Activated CD4-positive, alpha-beta T cell treated with anti-CD3 and anti-CD28 coated beads, Interleukin-2, amount 10 ng/mL, durations not matched to agents 7 days and 5 days (primary cell): ENCODE measurements at regions not wholly inside any gene's neighbourhood (a gene's known extent, or its start where the extent isn't known, plus 50 kb on each side); places are given as distances from the start of the nearest gene placed in this dataset.

ENCODE experiments used
- CTCF ChIA-PET: fragments of 350-600 bp; sonication (Branson Sonifier 250); formaldehyde crosslinking; loops from one replicate; lab custom pipeline; 2021; ENCODE audit warnings: antibody characterized with exemption; lab: Charles Lee
- POLR2A ChIA-PET: fragments of 350-600 bp; sonication (Branson Sonifier 250); formaldehyde crosslinking; loops from one replicate; lab custom pipeline; 2021; ENCODE audit warnings: antibody characterized with exemption; lab: Charles Lee
- DNase-seq: peaks from one replicate; pipeline ENCODE4 v3.0.0-alpha.2; 2020
- H3K27ac Mint-ChIP-seq: one replicate; pipeline ENCODE4 v1.8.0; 2021; ENCODE audit warnings: mild to moderate bottlenecking, moderate library complexity, mixed read lengths
- H3K27me3 Mint-ChIP-seq: one replicate; pipeline ENCODE4 v1.8.0; 2021; ENCODE audit warnings: mixed read lengths
- H3K36me3 Mint-ChIP-seq: one replicate; pipeline ENCODE4 v1.8.0; 2021; ENCODE audit warnings: low read depth, mixed read lengths
- H3K4me1 Mint-ChIP-seq: one replicate; pipeline ENCODE4 v1.8.0; 2021; ENCODE audit warnings: mixed read lengths
- H3K4me3 Mint-ChIP-seq: one replicate; pipeline ENCODE4 v1.8.0; 2021; ENCODE audit warnings: mild to moderate bottlenecking, moderate library complexity, mixed read lengths
- H3K9me3 Mint-ChIP-seq: one replicate; pipeline ENCODE4 v1.8.0; 2021; ENCODE audit warnings: mixed read lengths

DNA sequence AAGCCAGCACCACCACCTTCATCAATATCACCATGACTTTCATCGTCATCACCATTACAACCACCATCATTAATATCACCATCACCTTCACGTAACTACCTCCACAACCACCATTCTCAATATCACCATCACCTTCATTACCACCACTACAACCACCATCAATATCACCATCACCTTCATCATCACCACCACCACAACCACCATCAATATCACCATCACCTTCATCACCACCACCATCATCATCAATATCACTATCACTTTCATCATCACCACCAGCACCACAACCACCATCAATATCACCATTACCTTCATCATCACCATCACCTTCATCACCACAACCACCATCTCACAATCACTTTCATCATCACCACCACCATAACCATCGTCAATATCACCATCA lies 225.3 kb upstream of the SULF2 start:
- no peak for DNase-seq
- H3K4me3 Mint-ChIP-seq: no peak overlapping the region
- POLR2A ChIA-PET: no interaction called here
- H3K36me3 Mint-ChIP-seq: no peaks in the 10 kb centered on the region
- H3K9me3 Mint-ChIP-seq: peaks cover 13% of the 10 kb centered on the region
- H3K27ac Mint-ChIP-seq: no peak overlapping the region
- no peaks in the 10 kb centered on the region for H3K27me3 Mint-ChIP-seq
- H3K4me1 Mint-ChIP-seq: no peaks in the 10 kb centered on the region
- CTCF ChIA-PET: no interaction called here

GRCh38 chr20:48008850-48009515 lies 223.7 kb upstream of the SULF2 start:
- no peak for DNase-seq
- Mint-ChIP-seq H3K36me3 (no peaks in the 10 kb centered on the region), H3K4me3 (no peak overlapping the region), H3K27ac (no peak overlapping the region), H3K9me3 (peaks cover 13% of the 10 kb centered on the region), H3K4me1 (no peaks in the 10 kb centered on the region), H3K27me3 (no peaks in the 10 kb centered on the region)
- ChIA-PET CTCF (no interaction called here), POLR2A (no interaction called here)

GRCh38 chr20:48007351-48007750 lies 222.1 kb upstream of the SULF2 start:
- Mint-ChIP-seq H3K9me3 (peaks cover 12% of the 10 kb centered on the region), H3K36me3 (no peaks in the 10 kb centered on the region)
- CTCF ChIA-PET: no interaction called here

DNA sequence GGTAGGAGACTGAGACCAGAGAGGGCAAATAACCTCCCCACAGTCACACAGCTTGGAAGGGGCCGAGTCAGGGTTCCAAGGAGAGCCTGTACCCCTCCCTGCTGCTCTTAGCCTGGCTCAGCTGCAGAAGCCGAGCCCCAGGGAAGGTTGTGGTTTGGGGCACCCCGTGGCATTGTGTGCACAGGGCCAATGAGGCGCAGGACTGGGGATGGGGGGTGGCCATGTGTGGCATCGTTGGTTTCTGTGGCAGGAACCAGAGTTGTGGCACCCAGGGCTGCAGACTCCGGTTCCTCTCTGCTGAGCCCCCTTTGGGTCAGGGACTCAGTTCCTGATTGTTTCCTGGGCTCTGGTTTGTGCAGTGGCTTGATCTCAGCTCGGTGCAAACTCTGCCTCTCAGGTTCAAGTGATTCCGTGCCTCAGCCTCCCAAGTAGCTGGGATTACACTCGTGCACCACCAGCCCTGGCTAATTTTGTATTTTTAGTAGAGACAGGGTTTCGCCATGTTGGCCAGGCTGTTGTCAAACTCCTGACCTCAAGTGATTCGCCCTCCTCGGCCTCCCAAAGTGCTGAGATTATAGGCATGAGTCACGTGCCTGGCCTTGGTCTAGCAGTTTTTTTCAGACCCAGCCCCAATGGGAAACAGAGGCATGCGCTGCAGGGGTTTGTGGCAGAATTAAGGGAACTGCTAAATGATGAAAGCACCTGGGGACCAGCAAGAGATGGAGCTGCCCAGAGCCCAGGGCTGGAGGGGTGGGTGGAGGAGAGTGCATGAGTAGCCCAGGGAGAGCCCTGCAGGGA lies 221.0 kb upstream of the SULF2 start:
- no peaks in the 10 kb centered on the region for H3K36me3 Mint-ChIP-seq
- H3K4me1 Mint-ChIP-seq: peaks cover 2% of the 10 kb centered on the region
- ChIA-PET CTCF (no interaction called here), POLR2A (no interaction called here)
- no peaks in the 10 kb centered on the region for H3K27me3 Mint-ChIP-seq
- DNase-seq: no peak
- peaks cover 8% of the 10 kb centered on the region for H3K9me3 Mint-ChIP-seq
- H3K27ac Mint-ChIP-seq: no peak overlapping the region
- no peak overlapping the region for H3K4me3 Mint-ChIP-seq

More at GRCh38 chr20:48007351-48007750, 222.1 kb upstream of the SULF2 start:
- peaks cover 2% of the 10 kb centered on the region for H3K4me1 Mint-ChIP-seq
- H3K4me3 Mint-ChIP-seq: no peak overlapping the region
- POLR2A ChIA-PET: no interaction called here
- no peaks in the 10 kb centered on the region for H3K27me3 Mint-ChIP-seq
- no peak overlapping the region for H3K27ac Mint-ChIP-seq
- DNase-seq: no peak

GRCh38 chr20:48003021-48003420 lies 217.7 kb upstream of the SULF2 start:
- Mint-ChIP-seq H3K4me3 (no peak overlapping the region), H3K27me3 (no peaks in the 10 kb centered on the region), H3K36me3 (no peaks in the 10 kb centered on the region), H3K4me1 (peaks cover 2% of the 10 kb centered on the region), H3K9me3 (peaks cover 6% of the 10 kb centered on the region), H3K27ac (no peak overlapping the region)
- DNase-seq: no peak
- POLR2A ChIA-PET: no interaction called here
- CTCF ChIA-PET: no interaction called here

DNA sequence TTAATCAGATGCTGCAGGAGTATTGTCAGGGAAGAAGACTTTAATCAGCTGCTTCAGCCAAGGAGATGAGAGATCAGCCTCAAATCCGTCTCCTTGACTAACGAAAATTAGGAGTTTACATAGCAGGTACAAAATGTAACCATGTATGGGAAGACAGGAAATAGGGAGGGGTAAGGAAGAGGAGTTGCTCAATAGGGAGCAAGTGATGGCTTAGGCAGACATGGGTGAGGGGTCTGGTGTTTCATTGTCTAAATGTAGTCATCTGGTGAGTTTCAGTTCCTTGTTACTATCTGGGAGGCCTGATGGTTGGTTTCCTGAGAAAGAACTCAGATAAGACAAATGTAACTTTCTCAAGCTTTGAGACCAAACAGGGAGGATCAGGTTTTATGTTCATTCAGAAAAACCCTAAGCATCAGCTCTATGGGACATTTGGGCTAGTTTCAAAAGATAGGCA lies 217.3 kb upstream of the SULF2 start:
- CTCF ChIA-PET: no interaction called here
- DNase-seq: no peak
- no peaks in the 10 kb centered on the region for H3K27me3 Mint-ChIP-seq
- H3K27ac Mint-ChIP-seq: no peak overlapping the region
- H3K4me1 Mint-ChIP-seq: peaks cover 2% of the 10 kb centered on the region
- H3K4me3 Mint-ChIP-seq: no peak overlapping the region
- no peaks in the 10 kb centered on the region for H3K36me3 Mint-ChIP-seq
- POLR2A ChIA-PET: no interaction called here
- H3K9me3 Mint-ChIP-seq: peaks cover 3% of the 10 kb centered on the region

DNA sequence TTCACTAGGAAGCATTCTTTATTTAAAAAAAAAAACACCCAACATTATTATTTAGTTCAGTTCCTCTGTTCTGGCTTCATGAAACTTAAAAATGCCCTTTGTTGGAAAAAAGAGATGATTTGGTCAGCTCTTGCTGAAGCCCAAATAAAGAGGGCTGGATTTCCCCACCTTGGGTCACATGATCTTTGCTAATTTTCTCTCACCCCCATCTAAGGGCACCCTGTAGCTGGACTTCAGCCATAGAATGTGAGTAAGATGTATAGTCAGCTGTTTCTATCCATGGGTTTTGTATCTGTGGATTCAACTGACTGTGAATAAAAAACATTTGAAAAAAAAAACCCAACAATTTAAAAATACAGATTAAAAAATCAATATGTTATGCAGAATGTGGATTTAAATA lies 213.9 kb upstream of the SULF2 start:
- Mint-ChIP-seq H3K27me3 (peaks cover 3% of the 10 kb centered on the region), H3K4me1 (peaks cover 2% of the 10 kb centered on the region), H3K27ac (no peak overlapping the region), H3K4me3 (no peak overlapping the region), H3K36me3 (no peaks in the 10 kb centered on the region), H3K9me3 (no peaks in the 10 kb centered on the region)
- CTCF ChIA-PET: no interaction called here
- DNase-seq: no peak
- POLR2A ChIA-PET: no interaction called here

- Mint-ChIP-seq H3K27ac (no peak overlapping the region), H3K36me3 (no peaks in the 10 kb centered on the region), H3K4me1 (peaks cover 2% of the 10 kb centered on the region), H3K27me3 (peaks cover 3% of the 10 kb centered on the region), H3K9me3 (no peaks in the 10 kb centered on the region), H3K4me3 (no peak overlapping the region)
- POLR2A ChIA-PET: no interaction called here
- no peak for DNase-seq
- CTCF ChIA-PET: no interaction called here
These were observed 213.5 kb upstream of the SULF2 start for GRCh38 chr20:47998736-47999135.

- Mint-ChIP-seq H3K36me3 (no peaks in the 10 kb centered on the region), H3K27ac (no peak overlapping the region), H3K4me1 (no peaks in the 10 kb centered on the region), H3K9me3 (no peaks in the 10 kb centered on the region), H3K27me3 (peaks cover 3% of the 10 kb centered on the region), H3K4me3 (no peak overlapping the region)
- no peak for DNase-seq
- CTCF ChIA-PET: no interaction called here
- POLR2A ChIA-PET: no interaction called here
These were observed 210.4 kb upstream of the SULF2 start for GRCh38 chr20:47995661-47996060.

DNA sequence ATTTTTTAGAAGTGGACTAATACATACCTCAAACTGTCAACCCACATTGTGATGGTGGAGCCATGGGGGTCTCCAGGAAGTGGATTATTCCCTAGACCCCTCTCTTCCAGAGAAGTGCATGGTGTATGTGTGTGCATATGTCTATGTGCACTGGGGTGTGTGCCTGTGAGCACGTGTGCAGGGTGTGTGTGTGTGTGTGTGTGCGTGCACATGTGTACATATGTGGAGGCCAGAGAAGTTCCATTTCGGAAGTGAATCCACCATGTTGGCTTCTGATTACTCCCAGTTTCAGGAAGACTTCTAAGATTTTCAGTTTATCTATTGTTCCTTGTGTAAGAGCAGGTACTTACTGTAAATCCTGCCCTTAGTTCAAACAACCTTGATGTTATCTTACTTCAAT lies 208.5 kb upstream of the SULF2 start:
- H3K9me3 Mint-ChIP-seq: no peaks in the 10 kb centered on the region
- POLR2A ChIA-PET: no interaction called here
- H3K27me3 Mint-ChIP-seq: peaks cover 5% of the 10 kb centered on the region
- H3K36me3 Mint-ChIP-seq: no peaks in the 10 kb centered on the region
- DNase-seq: no peak
- H3K4me1 Mint-ChIP-seq: no peaks in the 10 kb centered on the region
- H3K4me3 Mint-ChIP-seq: no peak overlapping the region
- H3K27ac Mint-ChIP-seq: no peak overlapping the region
- CTCF ChIA-PET: no interaction called here

GRCh38 chr20:47993035-47993755 lies 207.9 kb upstream of the SULF2 start:
- CTCF ChIA-PET: no interaction called here
- H3K27me3 Mint-ChIP-seq: peaks cover 5% of the 10 kb centered on the region
- no peaks in the 10 kb centered on the region for H3K9me3 Mint-ChIP-seq

DNA sequence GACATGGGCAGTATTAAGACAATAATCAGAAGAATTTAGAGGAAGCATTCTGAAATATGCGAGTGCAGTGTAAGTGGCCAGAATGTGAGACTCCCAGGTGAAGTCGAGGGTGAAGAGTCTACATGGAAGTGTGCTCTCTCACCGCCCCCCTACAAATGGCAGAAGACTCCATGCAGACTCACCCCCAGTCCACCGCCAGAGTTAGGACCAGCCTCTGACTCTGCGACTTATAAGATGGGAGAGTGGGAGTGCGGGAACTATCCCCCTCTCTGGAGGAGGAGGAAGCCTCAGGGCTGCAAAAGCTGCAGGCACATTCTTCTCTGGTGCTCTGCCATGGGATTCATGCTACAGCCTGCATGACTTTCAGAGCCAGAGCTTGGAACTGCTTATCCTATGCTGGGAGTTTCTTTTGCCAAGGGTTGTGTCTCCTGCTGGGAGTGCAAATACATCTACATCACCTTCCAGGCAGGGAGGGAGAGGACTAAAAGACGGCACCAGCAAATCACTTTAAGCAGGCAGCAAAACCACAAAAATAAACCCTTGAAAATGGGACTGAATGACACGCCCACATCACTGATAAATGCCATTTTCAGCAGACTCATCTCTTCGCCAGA lies 206.7 kb upstream of the SULF2 start:
- Mint-ChIP-seq H3K27me3 (peaks cover 5% of the 10 kb centered on the region), H3K4me1 (no peaks in the 10 kb centered on the region), H3K9me3 (no peaks in the 10 kb centered on the region), H3K27ac (no peak overlapping the region), H3K4me3 (no peak overlapping the region), H3K36me3 (no peaks in the 10 kb centered on the region)
- ChIA-PET CTCF (no interaction called here), POLR2A (no interaction called here)
- no peak for DNase-seq

More at GRCh38 chr20:47993035-47993755, 207.9 kb upstream of the SULF2 start:
- DNase-seq: no peak
- POLR2A ChIA-PET: no interaction called here
- Mint-ChIP-seq H3K4me3 (no peak overlapping the region), H3K4me1 (no peaks in the 10 kb centered on the region), H3K36me3 (no peaks in the 10 kb centered on the region), H3K27ac (no peak overlapping the region)
